HepG2 (cell line): ENCODE measurements at regions not wholly inside any gene's neighbourhood (a gene's known extent, or its start where the extent isn't known, plus 50 kb on each side); places are given as distances from the start of the nearest gene placed in this dataset.

Experiments
- ATAC-seq: fragments of 200-7000 bp; cut with Tn5 transposase; 3 replicates; pipeline ENCODE4 v1.9.1; 2020; ENCODE audit warnings: mild to moderate bottlenecking, moderate library complexity
- BruUV-seq: library from RNA; stranded (reverse); fragments of 400-500 nt; replicated peaks from 2 replicates; lab custom pipeline; 2021; lab: Mats Ljungman, UMichigan
- CTCF ChIA-PET: fragments of 300-600 bp; formaldehyde crosslinking; extraction: SDS; loops from one replicate; lab custom pipeline; 2021; ENCODE audit warnings: low total read pairs, inconsistent platforms, low intra/inter-chr PET ratio; lab: Yijun Ruan, JAX
- POLR2A ChIA-PET: fragments of 350-600 bp; sonication (Branson Sonifier 250); formaldehyde crosslinking; loops from one replicate; lab custom pipeline; 2020; ENCODE audit warnings: antibody characterized with exemption, inconsistent platforms; lab: Yijun Ruan, JAX
- DNase-seq: peaks from one replicate; pipeline ENCODE4 v3.0.0-alpha.2; 2015; ENCODE audit warnings: low spot score
- FAIRE-seq: peaks from 3 replicates; lab custom pipeline; 2011; peaks lifted over from hg19 to GRCh38; lab: Jason Lieb, UNC
- H2AFZ ChIP-seq: one replicate; pipeline ENCODE4 v1.6.1; 2011; ENCODE audit warnings: low read length, inconsistent platforms
- H3K27ac ChIP-seq: fragments of 300-600 bp; 3 replicates; pipeline ENCODE4 v1.8.0; 2011; ENCODE audit warnings: mixed run types, mild to moderate bottlenecking, mixed read lengths, low read length, inconsistent platforms; ENCODE audit not compliant: insufficient read depth; ENCODE audit errors: extremely low read length
- H3K27me3 ChIP-seq, 2 experiments: fragments of 200-600 bp in 1 of 2; 2 replicates in 1 of 2; 3 replicates in 1 of 2; pipeline versions ENCODE4 v1.6.0 to v1.8.0; 2011; ENCODE audit warnings: low read length in 2 of 2, mild to moderate bottlenecking in 2 of 2, moderate library complexity in 2 of 2, inconsistent platforms in 1 of 2; ENCODE audit not compliant: insufficient read depth in 2 of 2, control insufficient read depth in 1 of 2
- H3K36me3 ChIP-seq, 2 experiments: fragments of 200-600 bp in 1 of 2; replicated peaks in 1 of 2; 2 replicates in 1 of 2; 3 replicates in 1 of 2; pipeline versions ENCODE4 v1.5.1 to v1.8.0; 2011; ENCODE audit warnings: low read length in 2 of 2, inconsistent platforms in 1 of 2; ENCODE audit not compliant: insufficient read depth in 2 of 2, control insufficient read depth in 1 of 2
- H3K4me1 ChIP-seq: 2 replicates; pipeline ENCODE4 v1.5.1; 2012; ENCODE audit warnings: low read length, inconsistent platforms; ENCODE audit not compliant: insufficient read depth
- H3K4me2 ChIP-seq: 2 replicates; pipeline ENCODE4 v1.6.0; 2011; ENCODE audit warnings: low read depth, low read length, inconsistent platforms
- H3K4me3 ChIP-seq, 3 experiments: fragments of 200-600 bp in 1 of 3; sonication (generic), shearing (Covaris generic) in 1 of 3; replicated peaks in 1 of 3; 2 replicates each; pipeline ENCODE4 v1.5.1; 2011 to 2016; ENCODE audit warnings: low read length in 3 of 3, inconsistent platforms in 2 of 3, low read depth in 2 of 3, mild to moderate bottlenecking in 2 of 3, control low read depth in 1 of 3, mixed read lengths in 1 of 3; ENCODE audit not compliant: insufficient read depth in 1 of 3
- H3K79me2 ChIP-seq: one replicate; pipeline ENCODE4 v1.6.1; 2011; ENCODE audit warnings: low read length, inconsistent platforms; ENCODE audit not compliant: insufficient read depth
- H3K9ac ChIP-seq: 2 replicates; pipeline ENCODE4 v1.6.0; 2011; ENCODE audit warnings: mild to moderate bottlenecking, low read depth, low read length, inconsistent platforms; ENCODE audit not compliant: insufficient read depth
- H3K9me3 ChIP-seq: 2 replicates; pipeline ENCODE4 v1.5.1; 2012; ENCODE audit warnings: mild to moderate bottlenecking, low read length
- H4K20me1 ChIP-seq: 2 replicates; pipeline ENCODE4 v1.6.0; 2011; ENCODE audit warnings: inconsistent platforms, mild to moderate bottlenecking, low read length, moderate library complexity; ENCODE audit not compliant: insufficient read depth
- CREBL2 ChIP-seq: sonication (generic); formaldehyde crosslinking; IDR thresholded peaks from 2 replicates; pipeline ENCODE4 v1.8.1; 2023; ENCODE audit warnings: missing genetic modification reagents, mild to moderate bottlenecking, borderline replicate concordance
- HIVEP1 ChIP-seq: sonication (generic); formaldehyde crosslinking; IDR thresholded peaks from 2 replicates; pipeline ENCODE4 v1.4.0; 2020; ENCODE audit warnings: mild to moderate bottlenecking, missing genetic modification reagents
- NFATC3 ChIP-seq: sonication (generic); formaldehyde crosslinking; IDR thresholded peaks from 2 replicates; pipeline ENCODE4 v1.5.1; 2020; ENCODE audit warnings: mild to moderate bottlenecking, missing genetic modification reagents
- NFIC ChIP-seq: IDR thresholded peaks from 2 replicates; pipeline ENCODE4 v1.6.1; 2012; ENCODE audit warnings: mild to moderate bottlenecking, low read length, inconsistent platforms
- RBM22 ChIP-seq: fragments of 200-400 bp; formaldehyde crosslinking; optimal IDR thresholded peaks from 2 replicates; pipeline ENCODE3; 2017; ENCODE audit warnings: mild to moderate bottlenecking, low read length, moderate library complexity
- SNRNP70 ChIP-seq: fragments of 200-400 bp; formaldehyde crosslinking; IDR thresholded peaks from 2 replicates; pipeline ENCODE4 v1.6.1; 2017; ENCODE audit warnings: mild to moderate bottlenecking, low read depth, low read length, moderate library complexity
- ZNF235 ChIP-seq: sonication (generic); formaldehyde crosslinking; IDR thresholded peaks from 2 replicates; pipeline ENCODE4 v1.8.1; 2023; ENCODE audit warnings: mild to moderate bottlenecking, missing genetic modification reagents, borderline replicate concordance
- ZNF264 ChIP-seq: sonication (generic); formaldehyde crosslinking; IDR thresholded peaks from 2 replicates; pipeline ENCODE4 v1.4.0; 2020; ENCODE audit warnings: missing genetic modification reagents
- ZNF282 ChIP-seq: fragments of 450-650 bp; IDR thresholded peaks from 2 replicates; pipeline ENCODE4 v1.6.1; 2018; ENCODE audit not compliant: partially characterized antibody
- ZZZ3 ChIP-seq: sonication (generic); formaldehyde crosslinking; IDR thresholded peaks from 2 replicates; pipeline ENCODE4 v1.4.0; 2020; ENCODE audit warnings: missing genetic modification reagents, mild to moderate bottlenecking, borderline replicate concordance
- WGBS: methylation state at CpG from one replicate; pipeline ENCODE4 v1.1.6; 2017; ENCODE audit warnings: low lambda C conversion rate; 5-methylcytosine and 5-hydroxymethylcytosine counted together
- in situ Hi-C: cut with HindIII; loops from 2 replicates; pipeline ENCODE4 v1.10.0; 2017; ENCODE audit warnings: low pct_unique_long_range_greater_than_20kb; ENCODE audit not compliant: extremely low pct_ligation_motif_present
- intact Hi-C: fragments of 100-400 bp; cut with micrococcal nuclease; formaldehyde crosslinking; loops from one replicate; pipeline ENCODE4 v1.10.0; 2022; ENCODE audit not compliant: unreplicated experiment
- TF ChIP-seq, protein P1 (sequence below): sonication (generic); formaldehyde crosslinking; IDR thresholded peaks from 2 replicates; pipeline ENCODE4 v1.8.0; 2022; ENCODE audit warnings: missing genetic modification reagents, low read depth, mild to moderate bottlenecking, borderline replicate concordance
- TF ChIP-seq, protein P2 (sequence below): sonication (generic); formaldehyde crosslinking; conservative IDR thresholded peaks from 2 replicates; pipeline ENCODE4 v1.4.0; 2020; ENCODE audit warnings: missing genetic modification reagents

DNA sequence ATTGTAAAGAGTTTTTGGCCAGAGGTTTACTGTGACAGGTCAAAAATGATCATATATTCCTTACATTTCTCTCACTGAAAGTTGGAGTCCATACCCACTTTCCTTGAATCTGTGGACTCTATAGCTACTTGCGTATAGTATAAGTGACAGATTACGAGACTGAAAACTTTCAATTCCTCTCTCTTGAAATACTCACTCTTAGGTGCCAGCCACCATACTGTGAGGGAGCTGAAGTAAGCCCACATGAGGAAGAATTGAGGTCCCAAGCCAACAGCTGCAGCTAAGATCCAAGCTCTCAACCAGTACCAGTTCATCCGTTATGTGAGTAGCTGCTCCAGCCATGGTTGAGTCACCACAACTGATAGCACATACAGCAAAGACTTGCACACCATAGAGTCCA is 128.1 kb upstream of the FAM174A start:
- H3K4me3 ChIP-seq: no peak overlapping the region
- 26% methylated on average over 3 of the region's 3 CpGs for WGBS
- H3K79me2 ChIP-seq: no peaks in the 10 kb centered on the region
- H3K4me2 ChIP-seq: no peak overlapping the region
- no peak overlapping the region for H2AFZ ChIP-seq
- H3K9ac ChIP-seq: no peak overlapping the region
- ATAC-seq (no peak), DNase-seq (no peak), FAIRE-seq (no peak)
- ChIA-PET CTCF (no interaction called here), POLR2A (no interaction called here)
- H3K27me3 ChIP-seq: no peaks in the 10 kb centered on the region
- TF ChIP-seq ZNF282 (no peak), NFIC (no peak), ZNF264 (CRISPR knock-in tag) (no peak)
- H3K36me3 ChIP-seq: no peaks in the 10 kb centered on the region
- BruUV-seq: no TSS peak
- H3K4me1 ChIP-seq: no peaks in the 10 kb centered on the region
- intact Hi-C loops (no loop called here), in situ Hi-C loops (no loop called here)
- no peaks in the 10 kb centered on the region for H4K20me1 ChIP-seq
- H3K27ac ChIP-seq: no peak overlapping the region
- no peaks in the 10 kb centered on the region for H3K9me3 ChIP-seq

DNA sequence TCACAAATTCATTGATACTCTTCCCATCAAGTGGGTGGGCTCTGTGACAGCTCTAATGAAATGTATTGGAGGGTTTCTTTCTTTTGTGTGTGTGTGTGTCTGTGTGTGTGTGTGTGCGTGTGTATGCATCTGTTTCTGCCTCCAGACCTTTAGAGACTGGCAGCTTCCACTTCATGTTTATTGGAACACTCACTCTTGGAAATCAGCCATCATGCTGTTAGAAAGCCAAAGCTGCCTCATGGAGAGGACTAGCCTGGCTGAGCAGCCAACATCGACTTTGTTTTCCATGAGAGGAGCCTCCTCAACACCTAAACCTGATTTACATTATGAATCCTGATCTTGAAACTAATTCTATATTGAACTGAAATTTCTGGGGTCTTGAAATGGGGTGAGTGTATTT is 128.5 kb upstream of the FAM174A start:
- H3K4me1 ChIP-seq: no peaks in the 10 kb centered on the region
- ATAC-seq (no peak), DNase-seq (no peak), FAIRE-seq (no peak)
- no peak overlapping the region for H2AFZ ChIP-seq
- H3K4me2 ChIP-seq: no peak overlapping the region
- CTCF ChIA-PET: no interaction called here
- H3K9ac ChIP-seq: no peak overlapping the region
- H3K79me2 ChIP-seq: no peaks in the 10 kb centered on the region
- 0% methylated on average over 2 of the region's 2 CpGs for WGBS
- H3K27me3 ChIP-seq: no peaks in the 10 kb centered on the region
- in situ Hi-C loops: no loop called here
- H4K20me1 ChIP-seq: no peaks in the 10 kb centered on the region
- no peak overlapping the region for H3K4me3 ChIP-seq
- H3K36me3 ChIP-seq: no peaks in the 10 kb centered on the region
- no peak overlapping the region for H3K27ac ChIP-seq
- no TSS peak for BruUV-seq
- no peaks in the 10 kb centered on the region for H3K9me3 ChIP-seq
- POLR2A ChIA-PET: no interaction called here
- intact Hi-C loops: no loop called here
- TF ChIP-seq, protein P1, sequence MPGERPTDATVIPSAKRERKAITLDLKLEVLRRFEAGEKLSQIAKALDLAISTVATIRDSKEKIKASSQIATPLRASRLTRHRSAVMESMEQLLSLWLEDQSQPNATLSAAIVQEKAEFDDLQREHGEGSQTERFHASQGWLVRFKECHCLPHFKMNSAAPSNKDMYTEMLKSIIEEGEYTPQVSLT: no peak
- TF ChIP-seq, protein P2, sequence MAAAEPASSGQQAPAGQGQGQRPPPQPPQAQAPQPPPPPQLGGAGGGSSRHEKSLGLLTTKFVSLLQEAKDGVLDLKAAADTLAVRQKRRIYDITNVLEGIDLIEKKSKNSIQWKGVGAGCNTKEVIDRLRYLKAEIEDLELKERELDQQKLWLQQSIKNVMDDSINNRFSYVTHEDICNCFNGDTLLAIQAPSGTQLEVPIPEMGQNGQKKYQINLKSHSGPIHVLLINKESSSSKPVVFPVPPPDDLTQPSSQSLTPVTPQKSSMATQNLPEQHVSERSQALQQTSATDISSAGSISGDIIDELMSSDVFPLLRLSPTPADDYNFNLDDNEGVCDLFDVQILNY (CRISPR knock-in tag): no peak
- TF ChIP-seq ZZZ3 (CRISPR knock-in tag) (no peak), NFATC3 (no peak), HIVEP1 (CRISPR knock-in tag) (no peak), CREBL2 (CRISPR knock-in tag) (no peak), RBM22 (no peak), SNRNP70 (no peak), ZNF235 (CRISPR knock-in tag) (no peak)
